SK-N-MC (cell line): ENCODE measurements at regions not wholly inside any gene's neighbourhood (a gene's known extent, or its start where the extent isn't known, plus 50 kb on each side); places are given as distances from the start of the nearest gene placed in this dataset.

ENCODE experiments used
- EZH2 ChIP-seq: fragments of 200-600 bp; sonication (generic); IDR thresholded peaks from one replicate; pipeline ENCODE4 v1.6.1; 2017; ENCODE audit warnings: antibody characterized with exemption
- POLR2AphosphoS5 ChIP-seq: IDR thresholded peaks from 2 replicates; pipeline ENCODE4 v1.6.1; 2012; ENCODE audit warnings: mild to moderate bottlenecking, low read depth, low read length, borderline replicate concordance

GRCh38 chrX:39337451-39337850 is 536.2 kb downstream of the MID1IP1 start:
- TF ChIP-seq POLR2AphosphoS5 (no peak), EZH2 (no peak)
